NCI-H1694 treated with DMSO at 0.1 percent for 48 hours (cell line): ENCODE measurements at regions not wholly inside any gene's neighbourhood (a gene's known extent, or its start where the extent isn't known, plus 50 kb on each side); places are given as distances from the start of the nearest gene placed in this dataset.

ENCODE experiments used
- DNase-seq: peaks from one replicate; lab custom pipeline; 2025; lab: John Stamatoyannopoulos, UW

GRCh38 chr3:193929921-193930646, 205.9 kb upstream of the HES1 start:
- no peak for DNase-seq

- DNase-seq, result no peak
Measured at GRCh38 chr3:193932136-193932535, 203.8 kb upstream of the HES1 start.

- no peak for DNase-seq
Measured at GRCh38 chr3:193932576-193932975, 203.4 kb upstream of the HES1 start.

- DNase-seq, result no peak
Measured at GRCh38 chr3:193933451-193933850, 202.5 kb upstream of the HES1 start.

- no peak for DNase-seq
Measured at GRCh38 chr3:193935916-193936315, 200.0 kb upstream of the HES1 start.

GRCh38 chr3:193938613-193939012, 197.3 kb upstream of the HES1 start:
- no peak for DNase-seq

GRCh38 chr3:193939527-193939926, 196.4 kb upstream of the HES1 start:
- DNase-seq, result no peak

GRCh38 chr3:193940526-193940925, 195.4 kb upstream of the HES1 start:
- no peak for DNase-seq

GRCh38 chr3:193941486-193941885, 194.5 kb upstream of the HES1 start:
- no peak for DNase-seq

GRCh38 chr3:193942516-193943055, 193.4 kb upstream of the HES1 start:
- DNase-seq, result no peak

GRCh38 chr3:193943200-193943599, 192.7 kb upstream of the HES1 start:
- no peak for DNase-seq

- DNase-seq, result no peak
Measured at GRCh38 chr3:193943851-193944517, 192.0 kb upstream of the HES1 start.

GRCh38 chr3:193944518-193944884, 191.4 kb upstream of the HES1 start:
- no peak for DNase-seq

- DNase-seq, result no peak
Measured at GRCh38 chr3:193945143-193945542, 190.8 kb upstream of the HES1 start.

GRCh38 chr3:193946945-193947344, 189.0 kb upstream of the HES1 start:
- DNase-seq, result no peak

- DNase-seq, result no peak
Measured at GRCh38 chr3:193947596-193947995, 188.4 kb upstream of the HES1 start.

- no peak for DNase-seq
Measured at GRCh38 chr3:193948459-193948858, 187.5 kb upstream of the HES1 start.

GRCh38 chr3:193951859-193952258, 184.1 kb upstream of the HES1 start:
- no peak for DNase-seq

GRCh38 chr3:193954752-193955151, 181.2 kb upstream of the HES1 start:
- no peak for DNase-seq

- DNase-seq, result no peak
Measured at GRCh38 chr3:193955719-193956118, 180.2 kb upstream of the HES1 start.

GRCh38 chr3:193959861-193960260, 176.1 kb upstream of the HES1 start:
- no peak for DNase-seq

GRCh38 chr3:193960487-193961274, 175.3 kb upstream of the HES1 start:
- no peak for DNase-seq
